CD4-positive, alpha-beta T cell treated with Interleukin-21 for 1 hour (primary cell): ENCODE measurements at regions not wholly inside any gene's neighbourhood (a gene's known extent, or its start where the extent isn't known, plus 50 kb on each side); places are given as distances from the start of the nearest gene placed in this dataset.
"Not testable (repeated sequence)": the region's sequence is repeated elsewhere in the genome, so short reads cannot be mapped to it uniquely, and the experiment has no call there.

Experiments
- DNase-seq: peaks from one replicate; pipeline ENCODE4 v3.0.0-alpha.2; 2020

GRCh38 chr14:84068288-84068687 is 1461.7 kb upstream of the FLRT2 start:
- no peak for DNase-seq

GRCh38 chr14:84071061-84071460 is 1458.9 kb upstream of the FLRT2 start:
- DNase-seq = no peak

GRCh38 chr14:84074626-84075025 is 1455.3 kb upstream of the FLRT2 start:
- no peak for DNase-seq

GRCh38 chr14:84080944-84081343 is 1449.0 kb upstream of the FLRT2 start:
- DNase-seq = no peak

GRCh38 chr14:84084056-84084630 is 1445.8 kb upstream of the FLRT2 start:
- DNase-seq = no peak

- DNase-seq = no peak
Measured at GRCh38 chr14:84085493-84085892, 1444.5 kb upstream of the FLRT2 start.

GRCh38 chr14:84086714-84087113 is 1443.2 kb upstream of the FLRT2 start:
- no peak for DNase-seq

- DNase-seq = no peak
Measured at GRCh38 chr14:84087986-84088531, 1441.9 kb upstream of the FLRT2 start.

- no peak for DNase-seq
Measured at GRCh38 chr14:84090837-84091236, 1439.1 kb upstream of the FLRT2 start.

GRCh38 chr14:84095681-84096080 is 1434.3 kb upstream of the FLRT2 start:
- DNase-seq = no peak

GRCh38 chr14:84098261-84098660 is 1431.7 kb upstream of the FLRT2 start:
- DNase-seq = no peak

GRCh38 chr14:84099560-84099959 is 1430.4 kb upstream of the FLRT2 start:
- DNase-seq = not testable (repeated sequence)

- DNase-seq = no peak
Measured at GRCh38 chr14:84107835-84108343, 1422.1 kb upstream of the FLRT2 start.

GRCh38 chr14:84108746-84109457 is 1421.0 kb upstream of the FLRT2 start:
- no peak for DNase-seq

GRCh38 chr14:84112589-84112988 is 1417.4 kb upstream of the FLRT2 start:
- no peak for DNase-seq

GRCh38 chr14:84125676-84126075 is 1404.3 kb upstream of the FLRT2 start:
- no peak for DNase-seq

- DNase-seq = no peak
Measured at GRCh38 chr14:84127495-84127894, 1402.4 kb upstream of the FLRT2 start.

- no peak for DNase-seq
Measured at GRCh38 chr14:84128050-84128449, 1401.9 kb upstream of the FLRT2 start.

- no peak for DNase-seq
Measured at GRCh38 chr14:84129007-84129406, 1400.9 kb upstream of the FLRT2 start.

GRCh38 chr14:84129941-84130340 is 1400.0 kb upstream of the FLRT2 start:
- DNase-seq = no peak

- DNase-seq = no peak
Measured at GRCh38 chr14:84131924-84132323, 1398.0 kb upstream of the FLRT2 start.

- DNase-seq = no peak
Measured at GRCh38 chr14:84144166-84144565, 1385.8 kb upstream of the FLRT2 start.

GRCh38 chr14:84152452-84152851 is 1377.5 kb upstream of the FLRT2 start:
- DNase-seq = no peak

GRCh38 chr14:84162633-84163032 is 1367.3 kb upstream of the FLRT2 start:
- no peak for DNase-seq
